Choroid plexus epithelial cell (primary cell): ENCODE measurements at regions not wholly inside any gene's neighbourhood (a gene's known extent, or its start where the extent isn't known, plus 50 kb on each side); places are given as distances from the start of the nearest gene placed in this dataset.

Source experiments
- DNase-seq: peaks from one replicate; pipeline ENCODE4 v3.0.0-alpha.2; 2010; ENCODE audit warnings: low read depth
- H3K4me3 ChIP-seq: 2 replicates; pipeline ENCODE4 v1.5.1; 2011; ENCODE audit warnings: low read depth, mild to moderate bottlenecking, control low read depth, low read length, moderate library complexity
- CTCF ChIP-seq: conservative IDR thresholded peaks from 2 replicates; pipeline ENCODE4 v1.5.1; 2011; ENCODE audit warnings: low read depth, mild to moderate bottlenecking, control low read depth, inconsistent platforms, low read length, moderate library complexity

GRCh38 chr1:2966449-2967328 is 54.6 kb upstream of the ACTRT2 start:
- no peak for TF ChIP-seq CTCF
- no peak for DNase-seq
- no peak overlapping the region for H3K4me3 ChIP-seq

DNA sequence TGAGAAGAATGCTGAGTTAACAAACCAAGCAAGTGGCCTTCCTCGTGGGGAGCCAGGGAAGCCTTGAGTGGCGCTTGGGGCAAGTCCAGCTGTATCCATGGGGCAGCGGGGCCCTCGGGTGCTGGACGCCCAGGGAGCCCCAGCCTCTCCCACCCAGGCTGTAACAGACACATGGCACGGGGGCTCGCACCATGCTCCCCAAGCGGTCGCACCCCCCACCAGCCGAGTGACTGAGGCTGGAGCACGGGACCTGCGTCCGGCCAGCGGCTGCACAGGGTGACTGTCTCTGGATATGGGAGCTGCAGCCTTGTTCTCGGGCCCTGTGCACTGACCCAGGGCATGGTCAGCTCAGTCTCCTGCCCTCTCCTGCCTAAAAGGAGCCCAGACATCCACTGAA is 53.9 kb upstream of the ACTRT2 start:
- no peak for TF ChIP-seq CTCF
- no peak overlapping the region for H3K4me3 ChIP-seq
- DNase-seq, result no peak

- DNase-seq, result no peak
- no peak for TF ChIP-seq CTCF
- H3K4me3 ChIP-seq, result no peak overlapping the region
Measured at GRCh38 chr1:2967881-2968280, 53.4 kb upstream of the ACTRT2 start.

DNA sequence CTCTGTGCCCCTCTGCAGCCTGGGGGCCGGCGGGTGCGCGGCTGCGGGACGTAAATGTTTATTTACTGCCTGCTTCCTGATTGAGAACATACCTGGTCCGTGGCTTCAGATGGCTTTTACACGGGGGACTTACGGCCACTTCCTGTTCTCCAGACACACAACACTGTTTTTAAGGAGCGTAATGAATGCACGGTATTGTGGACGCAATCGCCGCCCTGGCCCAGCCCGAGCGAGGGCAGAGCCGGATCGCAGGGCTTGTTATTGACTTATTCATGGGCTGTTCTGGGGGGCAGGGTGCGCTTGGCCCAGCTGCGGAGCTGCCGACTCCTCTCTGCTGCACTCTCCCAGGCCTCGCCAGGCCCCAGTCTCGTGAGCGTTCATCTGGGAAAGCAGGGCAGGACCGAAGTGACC is 52.8 kb upstream of the ACTRT2 start:
- DNase-seq, result no peak
- TF ChIP-seq CTCF, result no peak
- no peak overlapping the region for H3K4me3 ChIP-seq

- TF ChIP-seq CTCF, result no peak
- DNase-seq, result no peak
- H3K4me3 ChIP-seq, result no peak overlapping the region
Measured at GRCh38 chr1:2969011-2969844, 52.0 kb upstream of the ACTRT2 start.

DNA sequence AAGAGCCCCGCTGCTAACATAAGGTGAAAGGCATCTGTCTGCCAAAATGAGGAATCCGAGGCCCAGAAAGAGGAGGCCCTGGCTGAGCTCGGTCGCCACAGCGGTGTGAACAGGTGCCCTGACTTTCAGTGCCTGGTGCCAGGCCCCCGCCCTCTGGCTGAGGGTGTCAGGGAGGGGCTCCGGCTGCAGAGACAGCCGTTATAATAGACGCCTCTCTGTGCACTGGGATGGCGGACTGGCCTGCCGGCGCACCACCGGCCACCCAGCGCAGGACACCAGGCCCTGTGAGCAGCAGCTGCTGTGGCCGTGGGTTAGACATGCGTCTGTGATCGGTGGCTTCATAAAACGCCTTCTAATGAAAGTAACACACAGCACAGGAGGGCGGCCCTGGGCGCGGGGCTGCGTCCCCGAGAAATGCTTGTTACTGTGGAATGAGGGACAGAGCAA is 51.4 kb upstream of the ACTRT2 start:
- TF ChIP-seq CTCF, result no peak
- no peak for DNase-seq
- H3K4me3 ChIP-seq, result no peak overlapping the region
